PC-3 (cell line): ENCODE measurements at regions not wholly inside any gene's neighbourhood (a gene's known extent, or its start where the extent isn't known, plus 50 kb on each side); places are given as distances from the start of the nearest gene placed in this dataset.

Experiments used
- ATAC-seq: fragments of 200-7000 bp; cut with Tn5 transposase; 2 replicates; pipeline ENCODE4 v1.9.1; 2020; ENCODE audit warnings: mild to moderate bottlenecking, moderate library complexity
- BruUV-seq: library from RNA; stranded (reverse); fragments of 400-500 nt; replicated peaks from 2 replicates; lab custom pipeline; 2021; lab: Mats Ljungman, UMichigan
- CTCF ChIA-PET: fragments of 300-600 bp; sonication (Branson Sonifier 250); formaldehyde crosslinking; loops from one replicate; lab custom pipeline; 2022; ENCODE audit warnings: antibody characterized with exemption; lab: Charles Lee
- POLR2A ChIA-PET: fragments of 300-600 bp; sonication (Branson Sonifier 250); formaldehyde crosslinking; loops from one replicate; lab custom pipeline; 2022; ENCODE audit warnings: antibody characterized with exemption; ENCODE audit not compliant: unreplicated experiment; lab: Charles Lee
- DNase-seq: peaks from one replicate; pipeline ENCODE4 v3.0.0-alpha.2; 2015
- H2AFZ ChIP-seq: fragments of 300-600 bp; sonication (generic); 2 replicates; pipeline ENCODE4 v1.6.0; 2016; ENCODE audit warnings: antibody characterized with exemption, low read length
- H3F3A ChIP-seq: fragments of 300-600 bp; sonication (generic); one replicate; pipeline ENCODE4 v1.6.0; 2017; ENCODE audit warnings: antibody characterized with exemption, low read length, control low read depth, mild to moderate bottlenecking; ENCODE audit not compliant: unreplicated experiment
- H3K27ac ChIP-seq: fragments of 300-600 bp; sonication (generic); 2 replicates; pipeline ENCODE4 v1.5.1; 2016; ENCODE audit warnings: mild to moderate bottlenecking, low read length
- H3K27me3 ChIP-seq: fragments of 300-600 bp; sonication (generic); 2 replicates; pipeline ENCODE4 v1.6.1; 2016; ENCODE audit warnings: low read length, mixed read lengths
- H3K36me3 ChIP-seq: fragments of 300-600 bp; sonication (generic); 2 replicates; pipeline ENCODE4 v1.6.1; 2016; ENCODE audit warnings: low read depth, mixed run types, low read length, mixed read lengths
- H3K4me1 ChIP-seq: fragments of 300-600 bp; sonication (generic); 2 replicates; pipeline ENCODE4 v1.5.1; 2016; ENCODE audit warnings: low read length; ENCODE audit not compliant: insufficient read depth
- H3K4me2 ChIP-seq: fragments of 300-600 bp; sonication (generic); 2 replicates; pipeline ENCODE4 v1.6.0; 2016; ENCODE audit warnings: low read length
- H3K4me3 ChIP-seq: fragments of 300-600 bp; sonication (generic); 2 replicates; pipeline ENCODE4 v1.5.1; 2016; ENCODE audit warnings: mild to moderate bottlenecking, low read length, mixed read lengths
- H3K79me2 ChIP-seq: fragments of 300-600 bp; sonication (generic); 2 replicates; pipeline ENCODE4 v1.6.1; 2017; ENCODE audit warnings: low read length, mixed read lengths
- H3K9ac ChIP-seq: fragments of 300-600 bp; sonication (generic); 2 replicates; pipeline ENCODE4 v1.6.0; 2016; ENCODE audit warnings: mild to moderate bottlenecking, low read length
- H3K9me2 ChIP-seq: fragments of 300-600 bp; sonication (generic); replicated peaks from 2 replicates; pipeline ENCODE4 v1.6.1; 2016; ENCODE audit warnings: mixed run types, low read length, mixed read lengths
- H3K9me3 ChIP-seq: fragments of 300-600 bp; sonication (generic); 2 replicates; pipeline ENCODE4 v1.6.1; 2016; ENCODE audit warnings: low read length, mixed read lengths
- H4K20me1 ChIP-seq: fragments of 300-600 bp; sonication (generic); 2 replicates; pipeline ENCODE4 v1.6.1; 2016; ENCODE audit warnings: low read length, mixed read lengths
- EZH2 ChIP-seq: fragments of 300-600 bp; sonication (generic); IDR thresholded peaks from one replicate; pipeline ENCODE4 v1.6.1; 2017; ENCODE audit warnings: antibody characterized with exemption, mild to moderate bottlenecking, low read length; ENCODE audit not compliant: unreplicated experiment
- EZH2phosphoT487 ChIP-seq: fragments of 300-600 bp; sonication (generic); IDR thresholded peaks from 2 replicates; pipeline ENCODE4 v1.6.1; 2018; ENCODE audit warnings: mild to moderate bottlenecking, antibody characterized with exemption, low read length, borderline replicate concordance
- intact Hi-C: fragments of 100-400 bp; cut with micrococcal nuclease; formaldehyde crosslinking; loops from 2 replicates; pipeline ENCODE4 v1.9.0; 2023
- TF ChIP-seq, protein P1 (sequence below): fragments of 300-600 bp; sonication (generic); conservative IDR thresholded peaks from 2 replicates; pipeline ENCODE4 v1.5.1; 2017; ENCODE audit warnings: antibody characterized with exemption, low read depth, mild to moderate bottlenecking, low read length

DNA sequence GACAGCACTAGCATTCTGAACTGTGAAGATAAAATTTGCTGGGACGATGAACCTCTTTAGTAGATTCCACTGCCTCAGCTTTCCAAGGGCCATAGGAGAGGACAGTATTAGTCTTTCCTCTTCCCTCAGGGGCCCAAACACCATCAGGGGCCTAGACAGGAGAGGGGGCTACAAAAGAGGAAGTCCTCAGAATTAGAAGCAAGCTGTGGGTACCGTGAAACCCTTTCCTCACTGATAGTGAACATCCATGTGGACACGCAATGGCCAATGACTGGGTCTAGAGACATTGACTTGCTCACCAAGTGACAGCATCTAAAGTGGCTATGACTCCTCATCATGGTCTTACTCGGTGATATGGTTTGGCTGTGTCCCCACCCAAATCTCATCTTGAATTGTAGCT is 68.1 kb upstream of the UST start:
- Histone ChIP-seq H3K9ac (no peak overlapping the region), H2AFZ (no peak overlapping the region), H3K27me3 (no peaks in the 10 kb centered on the region), H3K4me1 (no peaks in the 10 kb centered on the region), H3K9me3 (no peaks in the 10 kb centered on the region), H3F3A (no peaks in the 10 kb centered on the region), H3K9me2 (no peaks in the 10 kb centered on the region), H3K79me2 (no peaks in the 10 kb centered on the region), H3K4me2 (no peak overlapping the region), H3K36me3 (no peaks in the 10 kb centered on the region), H4K20me1 (no peaks in the 10 kb centered on the region), H3K27ac (no peak overlapping the region), H3K4me3 (no peak overlapping the region)
- no peak for DNase-seq
- no peak for ATAC-seq
- ChIA-PET CTCF (no interaction called here), POLR2A (no interaction called here)
- TF ChIP-seq EZH2 (no peak), EZH2phosphoT487 (no peak)
- TF ChIP-seq, protein P1, sequence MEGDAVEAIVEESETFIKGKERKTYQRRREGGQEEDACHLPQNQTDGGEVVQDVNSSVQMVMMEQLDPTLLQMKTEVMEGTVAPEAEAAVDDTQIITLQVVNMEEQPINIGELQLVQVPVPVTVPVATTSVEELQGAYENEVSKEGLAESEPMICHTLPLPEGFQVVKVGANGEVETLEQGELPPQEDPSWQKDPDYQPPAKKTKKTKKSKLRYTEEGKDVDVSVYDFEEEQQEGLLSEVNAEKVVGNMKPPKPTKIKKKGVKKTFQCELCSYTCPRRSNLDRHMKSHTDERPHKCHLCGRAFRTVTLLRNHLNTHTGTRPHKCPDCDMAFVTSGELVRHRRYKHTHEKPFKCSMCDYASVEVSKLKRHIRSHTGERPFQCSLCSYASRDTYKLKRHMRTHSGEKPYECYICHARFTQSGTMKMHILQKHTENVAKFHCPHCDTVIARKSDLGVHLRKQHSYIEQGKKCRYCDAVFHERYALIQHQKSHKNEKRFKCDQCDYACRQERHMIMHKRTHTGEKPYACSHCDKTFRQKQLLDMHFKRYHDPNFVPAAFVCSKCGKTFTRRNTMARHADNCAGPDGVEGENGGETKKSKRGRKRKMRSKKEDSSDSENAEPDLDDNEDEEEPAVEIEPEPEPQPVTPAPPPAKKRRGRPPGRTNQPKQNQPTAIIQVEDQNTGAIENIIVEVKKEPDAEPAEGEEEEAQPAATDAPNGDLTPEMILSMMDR = no peak
- BruUV-seq = no TSS peak
- intact Hi-C loops = no loop called here

DNA sequence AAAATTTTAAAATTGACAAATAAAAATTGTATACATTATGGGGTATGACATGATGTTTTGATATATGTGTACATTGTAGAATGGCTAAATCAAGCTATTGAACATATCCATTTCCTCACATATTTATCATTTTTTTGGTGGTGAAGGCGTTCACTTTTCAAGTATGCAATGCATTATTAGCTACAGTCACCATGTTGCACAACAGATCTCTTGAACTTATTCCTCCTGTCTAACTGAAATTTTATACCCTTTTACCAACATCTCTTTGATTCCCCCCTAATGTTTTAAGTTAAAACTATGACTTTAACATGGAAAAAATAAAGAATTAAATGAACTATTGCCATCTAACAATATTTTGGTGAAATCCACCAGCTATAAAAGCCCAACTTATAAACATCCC is 65.2 kb upstream of the UST start:
- Histone ChIP-seq H3K9me2 (no peaks in the 10 kb centered on the region), H4K20me1 (no peaks in the 10 kb centered on the region), H3K4me2 (no peak overlapping the region), H3K79me2 (no peaks in the 10 kb centered on the region), H3K9ac (no peak overlapping the region), H3K36me3 (no peaks in the 10 kb centered on the region), H3K27me3 (no peaks in the 10 kb centered on the region), H3K9me3 (no peaks in the 10 kb centered on the region), H3F3A (no peaks in the 10 kb centered on the region), H3K27ac (no peak overlapping the region), H3K4me1 (no peaks in the 10 kb centered on the region), H3K4me3 (no peak overlapping the region), H2AFZ (no peak overlapping the region)
- DNase-seq (no peak), ATAC-seq (no peak)
- ChIA-PET CTCF (interaction anchor here (0.6 kb wide), 1 partner anchor 122 kb away, joined by 3 read pairs; no protein-coding TSS in a partner anchor), POLR2A (no interaction called here)
- TF ChIP-seq EZH2 (no peak), EZH2phosphoT487 (no peak)
- TF ChIP-seq, protein P1 = no peak
- intact Hi-C loops = no loop called here
- BruUV-seq = no TSS peak

DNA sequence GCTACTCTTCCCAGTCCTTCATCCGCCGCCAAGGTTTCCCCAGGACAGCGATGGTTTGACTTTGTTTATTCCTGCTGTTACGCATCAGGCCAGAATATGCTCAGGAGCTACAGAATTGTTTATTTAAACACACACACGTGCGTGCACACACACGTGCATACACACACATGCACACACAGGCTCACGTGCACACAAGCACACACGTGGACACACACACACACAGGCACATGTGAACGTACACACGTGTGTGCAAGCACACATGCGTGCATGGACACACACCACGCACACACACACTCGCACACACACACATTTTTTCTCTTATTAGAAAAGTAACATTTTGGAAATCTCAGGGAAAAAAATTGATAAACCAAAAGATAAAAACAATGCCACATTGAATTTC is 64.6 kb upstream of the UST start:
- CTCF ChIA-PET = no interaction called here
- BruUV-seq = no TSS peak
- H3F3A ChIP-seq = no peaks in the 10 kb centered on the region

More for the DNA sequence above, 64.6 kb upstream of the UST start:
- H3K79me2 ChIP-seq = no peaks in the 10 kb centered on the region
- no peaks in the 10 kb centered on the region for H3K9me2 ChIP-seq
- intact Hi-C loops = no loop called here
- H3K9me3 ChIP-seq = no peaks in the 10 kb centered on the region
- no peak overlapping the region for H3K4me2 ChIP-seq
- TF ChIP-seq, protein P1 = no peak
- no peak for TF ChIP-seq EZH2
- no peak for TF ChIP-seq EZH2phosphoT487
- no peak overlapping the region for H3K4me3 ChIP-seq
- H4K20me1 ChIP-seq = no peaks in the 10 kb centered on the region
- ATAC-seq = no peak
- POLR2A ChIA-PET = no interaction called here
- DNase-seq = no peak
- H3K9ac ChIP-seq = no peak overlapping the region
- H3K27me3 ChIP-seq = no peaks in the 10 kb centered on the region
- no peaks in the 10 kb centered on the region for H3K4me1 ChIP-seq
- no peaks in the 10 kb centered on the region for H3K36me3 ChIP-seq
- no peak overlapping the region for H2AFZ ChIP-seq
- no peak overlapping the region for H3K27ac ChIP-seq
